ENCODE measurements at regions not wholly inside any gene's neighbourhood (a gene's known extent, or its start where the extent isn't known, plus 50 kb on each side); places are given as distances from the start of the nearest gene placed in this dataset.

DNA sequence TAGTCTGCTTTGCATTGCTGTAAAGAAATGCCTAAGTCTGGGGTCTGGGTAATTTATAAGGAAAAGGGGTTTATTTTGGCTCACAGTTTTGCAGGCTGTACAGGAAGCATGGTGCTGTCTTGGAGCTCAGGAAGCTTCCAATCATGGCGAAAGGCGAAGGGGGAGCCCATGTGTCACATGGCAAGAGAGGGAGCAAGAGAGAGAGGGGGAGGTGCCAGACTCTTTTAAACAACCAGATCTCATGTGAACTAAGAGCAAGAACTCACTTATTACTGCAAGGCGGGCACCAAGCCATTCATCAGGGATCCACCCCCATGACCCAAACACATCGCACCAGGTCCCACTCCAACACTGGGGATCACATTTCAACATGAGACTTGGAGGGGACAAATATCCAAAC, 148.2 kb upstream of the HS3ST2 start:
- Histone ChIP-seq H3F3A (replicated peaks; ENCODE audit: insufficient read depth) (no peaks in the 10 kb centered on the region), H3K27ac (ENCODE audit: low read depth in 2 of 2, low read length in 1 of 2) (no peak overlapping the region), H3K36me3 (replicated peaks in 1 of 2; ENCODE audit: control insufficient read depth in 1 of 2, insufficient read depth in 2 of 2, low read length in 1 of 2) (no peaks in the 10 kb centered on the region), H4K20me1 (ENCODE audit: insufficient read depth) (no peaks in the 10 kb centered on the region), H3K4me2 (no peak overlapping the region), H3K4me1 (ENCODE audit: control insufficient read depth in 1 of 2, insufficient read depth in 2 of 2, low read depth in 1 of 2, low read length in 1 of 2) (peaks cover 0 to 6% of the 10 kb centered on the region in 2 experiments; a peak in 1 of 4 replicates), H3K9ac (no peak overlapping the region), H2AFZ (ENCODE audit: low read depth) (no peak overlapping the region), H3K9me3 (no peaks in the 10 kb centered on the region), H3K27me3 (ENCODE audit: insufficient read depth) (peaks cover 12% of the 10 kb centered on the region; the same call in 1 of the 2 replicates), H3K9me2 (no peaks in the 10 kb centered on the region), H3K79me2 (ENCODE audit: insufficient read depth) (no peaks in the 10 kb centered on the region), H3K4me3 (ENCODE audit: low read depth in 2 of 2, low read length in 1 of 2) (no peak overlapping the region)
- ChIA-PET POLR2A (no interaction called here), CTCF (no interaction called here)
- TF ChIP-seq, protein P1, sequence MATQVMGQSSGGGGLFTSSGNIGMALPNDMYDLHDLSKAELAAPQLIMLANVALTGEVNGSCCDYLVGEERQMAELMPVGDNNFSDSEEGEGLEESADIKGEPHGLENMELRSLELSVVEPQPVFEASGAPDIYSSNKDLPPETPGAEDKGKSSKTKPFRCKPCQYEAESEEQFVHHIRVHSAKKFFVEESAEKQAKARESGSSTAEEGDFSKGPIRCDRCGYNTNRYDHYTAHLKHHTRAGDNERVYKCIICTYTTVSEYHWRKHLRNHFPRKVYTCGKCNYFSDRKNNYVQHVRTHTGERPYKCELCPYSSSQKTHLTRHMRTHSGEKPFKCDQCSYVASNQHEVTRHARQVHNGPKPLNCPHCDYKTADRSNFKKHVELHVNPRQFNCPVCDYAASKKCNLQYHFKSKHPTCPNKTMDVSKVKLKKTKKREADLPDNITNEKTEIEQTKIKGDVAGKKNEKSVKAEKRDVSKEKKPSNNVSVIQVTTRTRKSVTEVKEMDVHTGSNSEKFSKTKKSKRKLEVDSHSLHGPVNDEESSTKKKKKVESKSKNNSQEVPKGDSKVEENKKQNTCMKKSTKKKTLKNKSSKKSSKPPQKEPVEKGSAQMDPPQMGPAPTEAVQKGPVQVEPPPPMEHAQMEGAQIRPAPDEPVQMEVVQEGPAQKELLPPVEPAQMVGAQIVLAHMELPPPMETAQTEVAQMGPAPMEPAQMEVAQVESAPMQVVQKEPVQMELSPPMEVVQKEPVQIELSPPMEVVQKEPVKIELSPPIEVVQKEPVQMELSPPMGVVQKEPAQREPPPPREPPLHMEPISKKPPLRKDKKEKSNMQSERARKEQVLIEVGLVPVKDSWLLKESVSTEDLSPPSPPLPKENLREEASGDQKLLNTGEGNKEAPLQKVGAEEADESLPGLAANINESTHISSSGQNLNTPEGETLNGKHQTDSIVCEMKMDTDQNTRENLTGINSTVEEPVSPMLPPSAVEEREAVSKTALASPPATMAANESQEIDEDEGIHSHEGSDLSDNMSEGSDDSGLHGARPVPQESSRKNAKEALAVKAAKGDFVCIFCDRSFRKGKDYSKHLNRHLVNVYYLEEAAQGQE (IDR thresholded peaks at IDR 0.05; ENCODE audit: low read depth, low read length) = no peak
- no peak for TF ChIP-seq FOSL2 (IDR thresholded peaks at IDR 0.05; ENCODE audit: borderline replicate concordance, low read depth)
- 30% methylated on average over 4 of the region's 4 CpGs for WGBS (ENCODE audit: low lambda C conversion rate)
- no peak for DNase-seq

DNA sequence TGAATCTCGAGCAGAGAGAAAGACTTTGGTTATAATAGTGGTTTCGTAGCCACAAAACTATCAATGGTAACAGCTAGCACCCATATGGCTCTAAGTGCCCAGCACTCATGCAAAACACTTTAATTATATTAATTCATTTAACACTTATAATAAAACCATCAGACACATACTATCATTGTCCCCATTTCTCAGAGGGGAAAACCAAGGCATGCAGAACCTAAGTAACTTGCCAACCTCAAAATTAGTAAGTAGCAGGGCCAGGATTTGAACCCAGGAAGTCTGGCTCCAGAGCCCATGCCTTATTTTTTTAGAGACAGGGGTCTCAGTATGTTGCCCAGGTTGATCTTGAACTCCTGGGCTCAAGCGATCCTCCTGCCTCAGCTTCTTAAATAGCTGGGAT, 145.6 kb upstream of the HS3ST2 start:
- Histone ChIP-seq H3K36me3 (replicated peaks in 1 of 2; ENCODE audit: control insufficient read depth in 1 of 2, insufficient read depth in 2 of 2, low read length in 1 of 2) (no peaks in the 10 kb centered on the region), H4K20me1 (ENCODE audit: insufficient read depth) (no peaks in the 10 kb centered on the region), H3K9ac (no peak overlapping the region), H3K4me2 (no peak overlapping the region), H3K4me3 (ENCODE audit: low read depth in 2 of 2, low read length in 1 of 2) (no peak overlapping the region), H3K4me1 (ENCODE audit: control insufficient read depth in 1 of 2, insufficient read depth in 2 of 2, low read depth in 1 of 2, low read length in 1 of 2) (peaks cover 0 to 4% of the 10 kb centered on the region in 2 experiments; a peak in 1 of 4 replicates), H3K9me2 (no peaks in the 10 kb centered on the region), H3K9me3 (no peaks in the 10 kb centered on the region), H3K27me3 (ENCODE audit: insufficient read depth) (peaks cover 9% of the 10 kb centered on the region; the same call in 1 of the 2 replicates), H3K27ac (ENCODE audit: low read depth in 2 of 2, low read length in 1 of 2) (no peak overlapping the region), H3F3A (replicated peaks; ENCODE audit: insufficient read depth) (no peaks in the 10 kb centered on the region), H2AFZ (ENCODE audit: low read depth) (no peak overlapping the region), H3K79me2 (ENCODE audit: insufficient read depth) (no peaks in the 10 kb centered on the region)
- TF ChIP-seq, protein P2, sequence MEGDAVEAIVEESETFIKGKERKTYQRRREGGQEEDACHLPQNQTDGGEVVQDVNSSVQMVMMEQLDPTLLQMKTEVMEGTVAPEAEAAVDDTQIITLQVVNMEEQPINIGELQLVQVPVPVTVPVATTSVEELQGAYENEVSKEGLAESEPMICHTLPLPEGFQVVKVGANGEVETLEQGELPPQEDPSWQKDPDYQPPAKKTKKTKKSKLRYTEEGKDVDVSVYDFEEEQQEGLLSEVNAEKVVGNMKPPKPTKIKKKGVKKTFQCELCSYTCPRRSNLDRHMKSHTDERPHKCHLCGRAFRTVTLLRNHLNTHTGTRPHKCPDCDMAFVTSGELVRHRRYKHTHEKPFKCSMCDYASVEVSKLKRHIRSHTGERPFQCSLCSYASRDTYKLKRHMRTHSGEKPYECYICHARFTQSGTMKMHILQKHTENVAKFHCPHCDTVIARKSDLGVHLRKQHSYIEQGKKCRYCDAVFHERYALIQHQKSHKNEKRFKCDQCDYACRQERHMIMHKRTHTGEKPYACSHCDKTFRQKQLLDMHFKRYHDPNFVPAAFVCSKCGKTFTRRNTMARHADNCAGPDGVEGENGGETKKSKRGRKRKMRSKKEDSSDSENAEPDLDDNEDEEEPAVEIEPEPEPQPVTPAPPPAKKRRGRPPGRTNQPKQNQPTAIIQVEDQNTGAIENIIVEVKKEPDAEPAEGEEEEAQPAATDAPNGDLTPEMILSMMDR (IDR thresholded peaks at IDR 0.05) = no peak
- TF ChIP-seq POLR2AphosphoS5 (IDR thresholded peaks at IDR 0.05; ENCODE audit: low read depth, low read length) (no peak), RCOR1 (IDR thresholded peaks at IDR 0.05; ENCODE audit: low read length) (no peak), EP300 (IDR thresholded peaks at IDR 0.05; ENCODE audit: borderline replicate concordance in 1 of 2, low read depth in 1 of 2, low read length in 1 of 2) (no peak), SIN3A (IDR thresholded peaks at IDR 0.05; ENCODE audit: borderline replicate concordance, low read depth, low read length) (no peak), MEF2A (IDR thresholded peaks at IDR 0.05; ENCODE audit: borderline replicate concordance, low read depth) (no peak), NRF1 (IDR thresholded peaks at IDR 0.05; ENCODE audit: low read depth, low read length) (no peak)
- TF ChIP-seq, protein P3, sequence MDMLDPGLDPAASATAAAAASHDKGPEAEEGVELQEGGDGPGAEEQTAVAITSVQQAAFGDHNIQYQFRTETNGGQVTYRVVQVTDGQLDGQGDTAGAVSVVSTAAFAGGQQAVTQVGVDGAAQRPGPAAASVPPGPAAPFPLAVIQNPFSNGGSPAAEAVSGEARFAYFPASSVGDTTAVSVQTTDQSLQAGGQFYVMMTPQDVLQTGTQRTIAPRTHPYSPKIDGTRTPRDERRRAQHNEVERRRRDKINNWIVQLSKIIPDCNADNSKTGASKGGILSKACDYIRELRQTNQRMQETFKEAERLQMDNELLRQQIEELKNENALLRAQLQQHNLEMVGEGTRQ (IDR thresholded peaks at IDR 0.05; ENCODE audit: borderline replicate concordance, low read depth, low read length) = no peak
- TF ChIP-seq, protein P4, sequence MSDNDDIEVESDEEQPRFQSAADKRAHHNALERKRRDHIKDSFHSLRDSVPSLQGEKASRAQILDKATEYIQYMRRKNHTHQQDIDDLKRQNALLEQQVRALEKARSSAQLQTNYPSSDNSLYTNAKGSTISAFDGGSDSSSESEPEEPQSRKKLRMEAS (IDR thresholded peaks at IDR 0.05; ENCODE audit: low read depth) = no peak
- TF ChIP-seq, protein P5, sequence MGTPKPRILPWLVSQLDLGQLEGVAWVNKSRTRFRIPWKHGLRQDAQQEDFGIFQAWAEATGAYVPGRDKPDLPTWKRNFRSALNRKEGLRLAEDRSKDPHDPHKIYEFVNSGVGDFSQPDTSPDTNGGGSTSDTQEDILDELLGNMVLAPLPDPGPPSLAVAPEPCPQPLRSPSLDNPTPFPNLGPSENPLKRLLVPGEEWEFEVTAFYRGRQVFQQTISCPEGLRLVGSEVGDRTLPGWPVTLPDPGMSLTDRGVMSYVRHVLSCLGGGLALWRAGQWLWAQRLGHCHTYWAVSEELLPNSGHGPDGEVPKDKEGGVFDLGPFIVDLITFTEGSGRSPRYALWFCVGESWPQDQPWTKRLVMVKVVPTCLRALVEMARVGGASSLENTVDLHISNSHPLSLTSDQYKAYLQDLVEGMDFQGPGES (IDR thresholded peaks at IDR 0.05; ENCODE audit: low read depth, low read length) = no peak
- WGBS (ENCODE audit: low lambda C conversion rate) = 36% methylated on average over 3 of the region's 3 CpGs
- no peak for DNase-seq
- ChIA-PET CTCF (interaction anchor here (0.6 to 1.2 kb wide), 4 partner anchors 10 to 1480 kb away, joined by 3 to 4 read pairs (median 4); no protein-coding TSS in a partner anchor), POLR2A (no interaction called here)

All from SK-N-SH (cell line).